ENCODE measurements at regions not wholly inside any gene's neighbourhood (a gene's known extent, or its start where the extent isn't known, plus 50 kb on each side); places are given as distances from the start of the nearest gene placed in this dataset.

GRCh38 chr4:22988526-22988925 is 295.8 kb downstream of the GBA3 start:
- Histone ChIP-seq H2AFZ (ENCODE audit: low read length) (no peak overlapping the region), H4K20me1 (ENCODE audit: insufficient read depth, low read length, poor library complexity, severe bottlenecking) (no peaks in the 10 kb centered on the region), H3K4me1 (ENCODE audit: insufficient read depth, low read length, poor library complexity, severe bottlenecking) (no peaks in the 10 kb centered on the region), H3K79me2 (ENCODE audit: insufficient read depth, low read length) (no peaks in the 10 kb centered on the region), H3K9me3 (ENCODE audit: insufficient read depth, low read depth, low read length) (no peaks in the 10 kb centered on the region), H3K9ac (ENCODE audit: low read depth, low read length, poor library complexity, severe bottlenecking) (no peak overlapping the region), H3F3A (ENCODE audit: low read depth) (no peaks in the 10 kb centered on the region), H3K9me2 (replicated peaks; ENCODE audit: low read depth, low read length) (no peaks in the 10 kb centered on the region), H3K4me3 (ENCODE audit: low read length, poor library complexity, severe bottlenecking) (no peak overlapping the region), H3K27me3 (ENCODE audit: insufficient read depth, low read length, poor library complexity, severe bottlenecking) (no peaks in the 10 kb centered on the region), H3K4me2 (ENCODE audit: low read depth, low read length, poor library complexity, severe bottlenecking) (no peak overlapping the region), H3K36me3 (ENCODE audit: insufficient read depth, low read length) (no peaks in the 10 kb centered on the region)
- TF ChIP-seq CTCF (conservative IDR thresholded peaks at IDR 0.05; ENCODE audit: low read length) (no peak), EZH2phosphoT487 (IDR thresholded peaks at IDR 0.05; ENCODE audit: borderline replicate concordance) (no peak)

GRCh38 chr4:22987870-22988269 is 295.1 kb downstream of the GBA3 start:
- no peak overlapping the region for H3K4me3 ChIP-seq (ENCODE audit: low read length, poor library complexity, severe bottlenecking)
- no peaks in the 10 kb centered on the region for H3K9me3 ChIP-seq (ENCODE audit: insufficient read depth, low read depth, low read length)
- H3K36me3 ChIP-seq (ENCODE audit: insufficient read depth, low read length), result no peaks in the 10 kb centered on the region
- no peaks in the 10 kb centered on the region for H3K27me3 ChIP-seq (ENCODE audit: insufficient read depth, low read length, poor library complexity, severe bottlenecking)
- H3F3A ChIP-seq (ENCODE audit: low read depth), result no peaks in the 10 kb centered on the region
- no peak overlapping the region for H3K9ac ChIP-seq (ENCODE audit: low read depth, low read length, poor library complexity, severe bottlenecking)
- H4K20me1 ChIP-seq (ENCODE audit: insufficient read depth, low read length, poor library complexity, severe bottlenecking), result no peaks in the 10 kb centered on the region
- H3K79me2 ChIP-seq (ENCODE audit: insufficient read depth, low read length), result no peaks in the 10 kb centered on the region
- H2AFZ ChIP-seq (ENCODE audit: low read length), result no peak overlapping the region
- no peaks in the 10 kb centered on the region for H3K4me1 ChIP-seq (ENCODE audit: insufficient read depth, low read length, poor library complexity, severe bottlenecking)
- TF ChIP-seq EZH2phosphoT487 (IDR thresholded peaks at IDR 0.05; ENCODE audit: borderline replicate concordance) (no peak), CTCF (conservative IDR thresholded peaks at IDR 0.05; ENCODE audit: low read length) (no peak)
- H3K9me2 ChIP-seq (replicated peaks; ENCODE audit: low read depth, low read length), result no peaks in the 10 kb centered on the region
- no peak overlapping the region for H3K4me2 ChIP-seq (ENCODE audit: low read depth, low read length, poor library complexity, severe bottlenecking)

DNA sequence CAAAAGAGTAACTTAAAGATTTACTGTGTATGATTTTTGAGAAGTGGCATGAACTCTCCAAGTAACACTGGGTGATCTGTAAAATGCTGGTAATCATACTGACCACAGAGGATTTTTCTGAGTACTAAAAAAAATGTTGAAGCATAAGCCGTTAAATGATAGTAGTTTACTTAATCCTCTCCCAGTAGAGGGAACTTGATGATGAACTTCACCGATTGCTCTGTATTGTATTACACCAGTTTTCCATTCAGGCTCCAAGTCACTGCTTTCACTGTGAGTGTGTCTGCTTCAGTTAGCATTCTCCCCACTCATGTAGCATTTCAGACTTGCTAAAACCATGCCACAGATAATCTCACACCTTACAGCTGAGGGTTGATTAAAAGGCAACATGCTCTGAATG is 294.1 kb downstream of the GBA3 start:
- no peak overlapping the region for H2AFZ ChIP-seq (ENCODE audit: low read length)
- H3K4me3 ChIP-seq (ENCODE audit: low read length, poor library complexity, severe bottlenecking), result no peak overlapping the region
- H3K79me2 ChIP-seq (ENCODE audit: insufficient read depth, low read length), result no peaks in the 10 kb centered on the region
- no peaks in the 10 kb centered on the region for H4K20me1 ChIP-seq (ENCODE audit: insufficient read depth, low read length, poor library complexity, severe bottlenecking)
- H3K27me3 ChIP-seq (ENCODE audit: insufficient read depth, low read length, poor library complexity, severe bottlenecking), result no peaks in the 10 kb centered on the region
- TF ChIP-seq CTCF (conservative IDR thresholded peaks at IDR 0.05; ENCODE audit: low read length) (no peak), EZH2phosphoT487 (IDR thresholded peaks at IDR 0.05; ENCODE audit: borderline replicate concordance) (no peak)
- H3K9me2 ChIP-seq (replicated peaks; ENCODE audit: low read depth, low read length), result no peaks in the 10 kb centered on the region
- no peaks in the 10 kb centered on the region for H3F3A ChIP-seq (ENCODE audit: low read depth)
- no peaks in the 10 kb centered on the region for H3K36me3 ChIP-seq (ENCODE audit: insufficient read depth, low read length)
- H3K4me1 ChIP-seq (ENCODE audit: insufficient read depth, low read length, poor library complexity, severe bottlenecking), result no peaks in the 10 kb centered on the region
- no peak overlapping the region for H3K4me2 ChIP-seq (ENCODE audit: low read depth, low read length, poor library complexity, severe bottlenecking)
- no peaks in the 10 kb centered on the region for H3K9me3 ChIP-seq (ENCODE audit: insufficient read depth, low read depth, low read length)
- H3K9ac ChIP-seq (ENCODE audit: low read depth, low read length, poor library complexity, severe bottlenecking), result no peak overlapping the region
